ENCODE measurements at regions not wholly inside any gene's neighbourhood (a gene's known extent, or its start where the extent isn't known, plus 50 kb on each side); places are given as distances from the start of the nearest gene placed in this dataset.

DNA sequence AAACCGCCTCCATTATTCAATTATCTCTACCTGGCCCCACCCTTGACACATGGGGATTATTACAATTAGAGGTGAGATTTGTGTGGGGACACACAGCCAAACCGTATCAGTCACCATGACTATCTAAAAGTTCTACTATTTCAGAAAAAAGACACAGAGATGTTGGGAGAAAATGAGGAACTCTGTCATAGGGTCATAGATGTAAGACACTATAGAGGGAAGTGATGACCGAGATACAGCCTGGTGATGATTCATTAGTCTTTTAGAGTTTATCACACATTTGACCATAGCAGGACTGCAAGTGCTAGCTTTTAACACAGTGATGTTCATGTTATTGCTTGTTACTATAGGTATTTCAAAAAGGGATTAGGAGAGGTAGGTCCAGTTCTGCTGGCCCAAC is 357.0 kb upstream of the AADAT start:
- TF ChIP-seq, protein P1, sequence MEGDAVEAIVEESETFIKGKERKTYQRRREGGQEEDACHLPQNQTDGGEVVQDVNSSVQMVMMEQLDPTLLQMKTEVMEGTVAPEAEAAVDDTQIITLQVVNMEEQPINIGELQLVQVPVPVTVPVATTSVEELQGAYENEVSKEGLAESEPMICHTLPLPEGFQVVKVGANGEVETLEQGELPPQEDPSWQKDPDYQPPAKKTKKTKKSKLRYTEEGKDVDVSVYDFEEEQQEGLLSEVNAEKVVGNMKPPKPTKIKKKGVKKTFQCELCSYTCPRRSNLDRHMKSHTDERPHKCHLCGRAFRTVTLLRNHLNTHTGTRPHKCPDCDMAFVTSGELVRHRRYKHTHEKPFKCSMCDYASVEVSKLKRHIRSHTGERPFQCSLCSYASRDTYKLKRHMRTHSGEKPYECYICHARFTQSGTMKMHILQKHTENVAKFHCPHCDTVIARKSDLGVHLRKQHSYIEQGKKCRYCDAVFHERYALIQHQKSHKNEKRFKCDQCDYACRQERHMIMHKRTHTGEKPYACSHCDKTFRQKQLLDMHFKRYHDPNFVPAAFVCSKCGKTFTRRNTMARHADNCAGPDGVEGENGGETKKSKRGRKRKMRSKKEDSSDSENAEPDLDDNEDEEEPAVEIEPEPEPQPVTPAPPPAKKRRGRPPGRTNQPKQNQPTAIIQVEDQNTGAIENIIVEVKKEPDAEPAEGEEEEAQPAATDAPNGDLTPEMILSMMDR (IDR thresholded peaks at IDR 0.05 in 4 of 5, conservative IDR thresholded peaks at IDR 0.05 in 1 of 5): no peak
- no peak for TF ChIP-seq POLR2A (IDR thresholded peaks at IDR 0.05)

Data from gastrocnemius medialis (tissue), 4 donors.